Kidney (tissue), 13 donors: ENCODE measurements at regions not wholly inside any gene's neighbourhood (a gene's known extent, or its start where the extent isn't known, plus 50 kb on each side); places are given as distances from the start of the nearest gene placed in this dataset.

Experiments used
- DNase-seq, 5 donors: peaks; one replicate each; pipeline ENCODE4 v3.0.0-alpha.2; 2013 to 2020
- FAIRE-seq: peaks from 2 replicates; lab custom pipeline; 2012; peaks lifted over from hg19 to GRCh38; lab: Jason Lieb, UNC
- H3K27ac ChIP-seq, 2 donors: one replicate each; pipeline ENCODE4 v1.7.0; 2013; ENCODE audit warnings: low read depth in 2 of 2, low read length in 2 of 2, inconsistent platforms in 1 of 2
- H3K27me3 ChIP-seq: one replicate; pipeline ENCODE4 v1.7.1; 2013; ENCODE audit warnings: low read length, inconsistent platforms; ENCODE audit not compliant: control insufficient read depth, insufficient read depth
- H3K36me3 ChIP-seq, 3 donors: one replicate each; pipeline versions ENCODE4 v1.7.0 to v1.7.1; 2013; ENCODE audit warnings: low read length in 3 of 3, control low read depth in 1 of 3, inconsistent platforms in 1 of 3; ENCODE audit not compliant: insufficient read depth in 3 of 3, control insufficient read depth in 2 of 3
- H3K4me1 ChIP-seq, 3 donors: one replicate each; pipeline versions ENCODE4 v1.7.0 to v1.7.1; 2013; ENCODE audit warnings: low read length in 3 of 3, inconsistent platforms in 1 of 3, low read depth in 1 of 3; ENCODE audit not compliant: control insufficient read depth in 2 of 3, insufficient read depth in 2 of 3
- H3K4me3 ChIP-seq, 3 donors: one replicate each; pipeline versions ENCODE4 v1.7.0 to v1.8.1; 2013; ENCODE audit warnings: low read length in 3 of 3, control low read depth in 1 of 3, inconsistent platforms in 1 of 3
- H3K9ac ChIP-seq, 3 donors: one replicate each; pipeline versions ENCODE4 v1.7.0 to v1.7.1; 2013; ENCODE audit warnings: low read length in 3 of 3, control low read depth in 1 of 3, inconsistent platforms in 1 of 3
- H3K9me3 ChIP-seq, 3 donors: one replicate each; pipeline versions ENCODE4 v1.7.0 to v1.7.1; 2013; ENCODE audit warnings: low read length in 3 of 3, control low read depth in 1 of 3, inconsistent platforms in 1 of 3; ENCODE audit not compliant: control insufficient read depth in 2 of 3, insufficient read depth in 1 of 3
- intact Hi-C: fragments of 100-400 bp; cut with DNase I; formaldehyde crosslinking; loops from one replicate; pipeline ENCODE4 v1.11.1; 2022
- TF ChIP-seq, protein P1 (sequence below): IDR thresholded peaks from 3 replicates; pipeline ENCODE4 v1.5.1; 2012; ENCODE audit warnings: mild to moderate bottlenecking, moderate library complexity, borderline replicate concordance; ENCODE audit not compliant: insufficient read depth; ENCODE audit errors: extremely low read depth
- donor health status: control.
- donor health status: control.
- donor health status: control.
- donor health status: control.
- donor health status: control.
- donor health status: DM: yes; HTN: yes; CAD: no.
- donor health status: Normal renal cell carcinoma (clear cell type).

DNA sequence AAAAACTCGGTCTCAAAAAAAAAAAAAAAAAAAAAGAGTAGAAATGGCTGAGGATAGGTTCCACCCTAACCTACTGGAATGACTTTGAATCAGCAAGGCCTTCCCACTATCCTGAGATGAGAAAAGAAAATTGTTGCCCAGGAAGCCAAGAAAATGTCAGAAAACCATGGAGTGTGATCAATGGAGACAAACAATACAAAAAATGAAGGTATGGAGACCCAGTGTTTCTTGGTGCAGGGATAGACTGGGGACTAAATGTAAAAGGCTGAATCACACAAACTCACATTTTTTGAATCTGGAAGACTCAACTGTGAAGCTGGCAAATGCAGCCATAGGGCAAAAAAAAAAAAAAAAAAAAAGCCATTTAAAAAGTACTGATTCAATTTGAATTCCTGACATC is 364.3 kb upstream of the ANKRD30A start:
- no peak for DNase-seq
- intact Hi-C loops, result no loop called here
- Histone ChIP-seq H3K36me3 (no peaks in the 10 kb centered on the region), H3K27ac (no peak overlapping the region), H3K9ac (no peak overlapping the region), H3K9me3 (no peaks in the 10 kb centered on the region), H3K27me3 (no peaks in the 10 kb centered on the region), H3K4me3 (no peak overlapping the region), H3K4me1 (no peaks in the 10 kb centered on the region)
- FAIRE-seq, result no peak
- TF ChIP-seq, protein P1, sequence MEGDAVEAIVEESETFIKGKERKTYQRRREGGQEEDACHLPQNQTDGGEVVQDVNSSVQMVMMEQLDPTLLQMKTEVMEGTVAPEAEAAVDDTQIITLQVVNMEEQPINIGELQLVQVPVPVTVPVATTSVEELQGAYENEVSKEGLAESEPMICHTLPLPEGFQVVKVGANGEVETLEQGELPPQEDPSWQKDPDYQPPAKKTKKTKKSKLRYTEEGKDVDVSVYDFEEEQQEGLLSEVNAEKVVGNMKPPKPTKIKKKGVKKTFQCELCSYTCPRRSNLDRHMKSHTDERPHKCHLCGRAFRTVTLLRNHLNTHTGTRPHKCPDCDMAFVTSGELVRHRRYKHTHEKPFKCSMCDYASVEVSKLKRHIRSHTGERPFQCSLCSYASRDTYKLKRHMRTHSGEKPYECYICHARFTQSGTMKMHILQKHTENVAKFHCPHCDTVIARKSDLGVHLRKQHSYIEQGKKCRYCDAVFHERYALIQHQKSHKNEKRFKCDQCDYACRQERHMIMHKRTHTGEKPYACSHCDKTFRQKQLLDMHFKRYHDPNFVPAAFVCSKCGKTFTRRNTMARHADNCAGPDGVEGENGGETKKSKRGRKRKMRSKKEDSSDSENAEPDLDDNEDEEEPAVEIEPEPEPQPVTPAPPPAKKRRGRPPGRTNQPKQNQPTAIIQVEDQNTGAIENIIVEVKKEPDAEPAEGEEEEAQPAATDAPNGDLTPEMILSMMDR, result no peak

GRCh38 chr10:36759141-36759805 is 366.1 kb upstream of the ANKRD30A start:
- Histone ChIP-seq H3K4me3 (no peak overlapping the region), H3K36me3 (no peaks in the 10 kb centered on the region), H3K9me3 (no peaks in the 10 kb centered on the region), H3K9ac (no peak overlapping the region), H3K27me3 (no peaks in the 10 kb centered on the region), H3K27ac (no peak overlapping the region), H3K4me1 (no peaks in the 10 kb centered on the region)
- DNase-seq (no peak), FAIRE-seq (no peak)
- TF ChIP-seq, protein P1, result no peak
- intact Hi-C loops, result no loop called here

DNA sequence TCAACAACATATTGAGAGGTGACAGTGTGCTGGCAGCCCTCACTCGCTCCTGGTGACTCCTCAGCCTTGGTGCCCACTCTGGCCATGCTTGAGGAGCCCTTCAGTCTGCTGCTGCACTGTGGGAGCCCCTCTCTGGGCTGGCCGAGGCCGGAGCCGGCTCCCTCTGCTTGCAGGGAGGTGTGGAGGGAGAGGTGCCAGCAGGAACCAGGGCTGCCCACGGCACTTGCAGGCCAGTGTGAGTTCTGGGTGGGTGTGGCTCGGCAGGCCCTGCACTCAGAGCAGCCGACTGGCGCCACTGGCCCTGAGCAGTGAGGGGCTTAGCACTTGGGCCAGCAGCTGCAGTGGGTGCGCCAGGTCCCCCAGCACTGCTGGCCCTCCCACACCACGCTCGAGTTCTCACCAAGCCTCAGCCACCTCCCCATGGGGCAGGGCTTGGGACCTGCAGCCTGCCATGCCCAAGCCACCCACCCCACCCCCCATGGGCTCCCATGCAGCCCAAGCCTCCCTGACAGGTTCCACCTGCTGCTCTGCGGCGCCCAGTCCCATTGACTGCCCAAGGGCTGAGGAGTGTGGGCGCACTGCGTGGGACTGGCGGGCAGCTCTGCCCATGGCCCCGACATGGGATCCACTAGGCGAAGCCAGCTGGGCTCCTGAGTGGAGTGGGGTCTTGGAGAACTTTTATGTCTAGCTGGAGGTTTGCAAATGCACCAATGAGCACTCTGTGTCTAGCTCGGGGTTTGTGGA is 377.1 kb upstream of the ANKRD30A start:
- no peaks in the 10 kb centered on the region for H3K27me3 ChIP-seq
- TF ChIP-seq, protein P1, result no peak
- no peaks in the 10 kb centered on the region for H3K4me1 ChIP-seq
- no peaks in the 10 kb centered on the region for H3K36me3 ChIP-seq
- DNase-seq, result no peak
- intact Hi-C loops, result no loop called here
- FAIRE-seq, result no peak
- no peaks in the 10 kb centered on the region for H3K9me3 ChIP-seq
- H3K4me3 ChIP-seq, result no peak overlapping the region
- no peak overlapping the region for H3K9ac ChIP-seq
- H3K27ac ChIP-seq, result no peak overlapping the region
